Tibial nerve (tissue), 4 donors: ENCODE measurements at regions not wholly inside any gene's neighbourhood (a gene's known extent, or its start where the extent isn't known, plus 50 kb on each side); places are given as distances from the start of the nearest gene placed in this dataset.

ENCODE experiments used
- DNase-seq, 2 donors: peaks; one replicate each; pipeline ENCODE4 v3.0.0-alpha.2; 2019; ENCODE audit warnings: low spot score in 2 of 2
- H3K27ac ChIP-seq, 4 donors: fragments of 200-600 bp; sonication (generic) in 3 of 4; one replicate each; pipeline ENCODE4 v1.5.1; 2017 to 2019; ENCODE audit warnings: mild to moderate bottlenecking in 1 of 4
- H3K27me3 ChIP-seq, 2 donors: fragments of 200-600 bp; sonication (generic) in 1 of 2; one replicate each; pipeline versions ENCODE4 v1.5.1 to v1.6.0; 2017 to 2019
- H3K36me3 ChIP-seq, 3 donors: fragments of 200-600 bp; sonication (generic); one replicate each; pipeline ENCODE4 v1.5.1; 2018 to 2019
- H3K4me1 ChIP-seq, 4 donors: fragments of 200-600 bp; sonication (generic) in 3 of 4; one replicate each; pipeline ENCODE4 v1.5.1; 2017 to 2019
- H3K4me3 ChIP-seq, 4 donors: fragments of 200-600 bp; sonication (generic) in 3 of 4; one replicate each; pipeline ENCODE4 v1.5.1; 2017 to 2019; ENCODE audit warnings: mild to moderate bottlenecking in 1 of 4, moderate library complexity in 1 of 4
- H3K9me3 ChIP-seq, 4 donors: fragments of 200-600 bp; sonication (generic) in 3 of 4; one replicate each; pipeline ENCODE4 v1.5.1; 2017 to 2019
- EP300 ChIP-seq, 2 donors: sonication (generic); formaldehyde crosslinking; IDR thresholded peaks; one replicate each; pipeline ENCODE4 v1.6.1; 2017; ENCODE audit warnings: antibody characterized with exemption in 2 of 2, mild to moderate bottlenecking in 1 of 2
- POLR2A ChIP-seq, 2 donors: fragments of 450-650 bp; IDR thresholded peaks; one replicate each; pipeline ENCODE4 v1.6.1; 2017; ENCODE audit warnings: antibody characterized with exemption in 2 of 2, mild to moderate bottlenecking in 2 of 2, moderate library complexity in 2 of 2
- WGBS, 2 donors: methylation state at CpG; one replicate each; pipeline ENCODE4 v1.1.5; 2018; 5-methylcytosine and 5-hydroxymethylcytosine counted together
- TF ChIP-seq, protein P1 (sequence below), 5 experiments: fragments of 200-600 bp in 3 of 5; fragments of 450-650 bp in 2 of 5; sonication (generic) in 3 of 5; IDR thresholded peaks; one replicate each; pipeline ENCODE4 v1.5.1; 2016 to 2019; ENCODE audit warnings: antibody characterized with exemption in 5 of 5, mild to moderate bottlenecking in 3 of 5, moderate library complexity in 2 of 5

GRCh38 chr2:147051248-147051647, 793.6 kb upstream of the ACVR2A start:
- TF ChIP-seq, protein P1, sequence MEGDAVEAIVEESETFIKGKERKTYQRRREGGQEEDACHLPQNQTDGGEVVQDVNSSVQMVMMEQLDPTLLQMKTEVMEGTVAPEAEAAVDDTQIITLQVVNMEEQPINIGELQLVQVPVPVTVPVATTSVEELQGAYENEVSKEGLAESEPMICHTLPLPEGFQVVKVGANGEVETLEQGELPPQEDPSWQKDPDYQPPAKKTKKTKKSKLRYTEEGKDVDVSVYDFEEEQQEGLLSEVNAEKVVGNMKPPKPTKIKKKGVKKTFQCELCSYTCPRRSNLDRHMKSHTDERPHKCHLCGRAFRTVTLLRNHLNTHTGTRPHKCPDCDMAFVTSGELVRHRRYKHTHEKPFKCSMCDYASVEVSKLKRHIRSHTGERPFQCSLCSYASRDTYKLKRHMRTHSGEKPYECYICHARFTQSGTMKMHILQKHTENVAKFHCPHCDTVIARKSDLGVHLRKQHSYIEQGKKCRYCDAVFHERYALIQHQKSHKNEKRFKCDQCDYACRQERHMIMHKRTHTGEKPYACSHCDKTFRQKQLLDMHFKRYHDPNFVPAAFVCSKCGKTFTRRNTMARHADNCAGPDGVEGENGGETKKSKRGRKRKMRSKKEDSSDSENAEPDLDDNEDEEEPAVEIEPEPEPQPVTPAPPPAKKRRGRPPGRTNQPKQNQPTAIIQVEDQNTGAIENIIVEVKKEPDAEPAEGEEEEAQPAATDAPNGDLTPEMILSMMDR (IDR thresholded peaks at IDR 0.05), result no peak

DNA sequence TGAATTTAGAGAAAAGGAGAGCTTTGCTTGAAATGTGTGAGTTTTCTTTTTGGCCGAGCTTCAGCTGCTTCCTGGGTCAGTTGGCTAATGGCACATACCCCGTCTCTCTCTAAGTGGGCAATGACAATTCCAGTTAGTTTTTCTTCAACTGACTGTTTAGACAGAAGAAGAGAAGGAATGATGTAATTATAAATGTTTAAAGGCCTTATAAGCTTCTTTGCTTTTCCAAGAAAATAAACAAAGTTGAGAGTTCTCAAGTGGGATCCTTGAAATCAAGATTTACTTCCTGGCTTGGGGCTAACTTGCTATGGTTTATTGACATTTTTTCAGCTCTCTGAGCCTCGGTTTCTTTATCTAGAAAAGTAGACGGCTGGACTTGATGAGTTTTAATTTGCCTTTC, 794.9 kb upstream of the ACVR2A start:
- TF ChIP-seq, protein P1 (IDR thresholded peaks at IDR 0.05), result no peak
- TF ChIP-seq POLR2A (IDR thresholded peaks at IDR 0.05), result no peak
- no peak for TF ChIP-seq EP300 (IDR thresholded peaks at IDR 0.05)
- Histone ChIP-seq H3K4me1 (peaks cover 0 to 24% (median 0%) of the 10 kb centered on the region in 4 donors), H3K27ac (no peak overlapping the region), H3K27me3 (no peaks in the 10 kb centered on the region), H3K9me3 (peaks cover 0 to 8% (median 0%) of the 10 kb centered on the region in 4 donors), H3K36me3 (no peaks in the 10 kb centered on the region), H3K4me3 (no peak overlapping the region)
- no peak for DNase-seq
- WGBS, 2 donors, result 43 to 51% methylated on average over 4 of the region's 4 CpGs

More at GRCh38 chr2:147051248-147051647, 793.6 kb upstream of the ACVR2A start:
- H3K4me1 ChIP-seq, result peaks cover 0 to 24% (median 0%) of the 10 kb centered on the region in 4 donors
- H3K27ac ChIP-seq, result no peak overlapping the region
- no peaks in the 10 kb centered on the region for H3K27me3 ChIP-seq
- no peak for DNase-seq
- no peak overlapping the region for H3K4me3 ChIP-seq
- peaks cover 0 to 8% (median 0%) of the 10 kb centered on the region in 4 donors for H3K9me3 ChIP-seq
- no peaks in the 10 kb centered on the region for H3K36me3 ChIP-seq

- no peak for DNase-seq
- no peak for TF ChIP-seq EP300 (IDR thresholded peaks at IDR 0.05)
- TF ChIP-seq, protein P1 (IDR thresholded peaks at IDR 0.05), result no peak
- no peak for TF ChIP-seq POLR2A (IDR thresholded peaks at IDR 0.05)
- H3K27me3 ChIP-seq, result no peaks in the 10 kb centered on the region
- H3K4me3 ChIP-seq, result no peak overlapping the region
- 87 to 88% methylated on average over 4 of the region's 4 CpGs for WGBS, 2 donors
- H3K36me3 ChIP-seq, result no peaks in the 10 kb centered on the region
- no peaks in the 10 kb centered on the region for H3K9me3 ChIP-seq
- H3K27ac ChIP-seq, result no peak overlapping the region
- H3K4me1 ChIP-seq, result peaks cover 0 to 18% (median 0%) of the 10 kb centered on the region in 4 donors
Observed at GRCh38 chr2:147046473-147046872, 798.4 kb upstream of the ACVR2A start.

GRCh38 chr2:147045113-147045512, 799.7 kb upstream of the ACVR2A start:
- no peak for TF ChIP-seq EP300 (IDR thresholded peaks at IDR 0.05)
- TF ChIP-seq, protein P1 (IDR thresholded peaks at IDR 0.05), result peak; percentile 14 to 46 (median 31)
- H3K27me3 ChIP-seq, result no peaks in the 10 kb centered on the region
- no peak overlapping the region for H3K27ac ChIP-seq
- peak; percentile 20 to 59 for DNase-seq
- H3K4me1 ChIP-seq, result peaks cover 0 to 5% (median 0%) of the 10 kb centered on the region in 4 donors
- H3K36me3 ChIP-seq, result no peaks in the 10 kb centered on the region
- 36 to 44% methylated on average over 2 of the region's 2 CpGs for WGBS, 2 donors
- H3K9me3 ChIP-seq, result no peaks in the 10 kb centered on the region
- no peak overlapping the region for H3K4me3 ChIP-seq

- H3K9me3 ChIP-seq, result no peaks in the 10 kb centered on the region
- no peak for DNase-seq
- no peak overlapping the region for H3K27ac ChIP-seq
- no peaks in the 10 kb centered on the region for H3K36me3 ChIP-seq
- WGBS, 2 donors, result 67 to 74% methylated on average over 1 of the region's 1 CpG
- TF ChIP-seq, protein P1 (IDR thresholded peaks at IDR 0.05), result no peak
- TF ChIP-seq POLR2A (IDR thresholded peaks at IDR 0.05), result no peak
- TF ChIP-seq EP300 (IDR thresholded peaks at IDR 0.05), result no peak
- no peak overlapping the region for H3K4me3 ChIP-seq
- H3K27me3 ChIP-seq, result no peaks in the 10 kb centered on the region
- no peaks in the 10 kb centered on the region for H3K4me1 ChIP-seq
Observed at GRCh38 chr2:147041121-147041494, 803.7 kb upstream of the ACVR2A start.
